NOMO-1 treated with DMSO at 0.1 percent for 48 hours (cell line): ENCODE measurements at regions not wholly inside any gene's neighbourhood (a gene's known extent, or its start where the extent isn't known, plus 50 kb on each side); places are given as distances from the start of the nearest gene placed in this dataset.
"Not testable (repeated sequence)": the region's sequence is repeated elsewhere in the genome, so short reads cannot be mapped to it uniquely, and the experiment has no call there.

Experiments used
- DNase-seq: peaks from one replicate; lab custom pipeline; 2025; ENCODE audit not compliant: unreplicated experiment; lab: John Stamatoyannopoulos, UW

GRCh38 chr4:28010577-28011240 is 1150.1 kb downstream of the STIM2 start:
- DNase-seq = no peak

GRCh38 chr4:28014469-28014868 is 1153.8 kb downstream of the STIM2 start:
- no peak for DNase-seq

- no peak for DNase-seq
Observed at GRCh38 chr4:28015996-28016395, 1155.4 kb downstream of the STIM2 start.

GRCh38 chr4:28038253-28038652 is 1177.6 kb downstream of the STIM2 start:
- DNase-seq = not testable (repeated sequence)

GRCh38 chr4:28062562-28062961 is 1201.9 kb downstream of the STIM2 start:
- DNase-seq = no peak

GRCh38 chr4:28073860-28074555 is 1213.4 kb downstream of the STIM2 start:
- no peak for DNase-seq

- DNase-seq = no peak
Observed at GRCh38 chr4:28075401-28075956, 1214.8 kb downstream of the STIM2 start.

GRCh38 chr4:28077203-28077602 is 1216.6 kb downstream of the STIM2 start:
- not testable (repeated sequence) for DNase-seq

- no peak for DNase-seq
Observed at GRCh38 chr4:28082686-28083390, 1222.2 kb downstream of the STIM2 start.

GRCh38 chr4:28092610-28093009 is 1232.0 kb downstream of the STIM2 start:
- DNase-seq = no peak

GRCh38 chr4:28093071-28093470 is 1232.4 kb downstream of the STIM2 start:
- DNase-seq = no peak

GRCh38 chr4:28101583-28101982 is 1240.9 kb downstream of the STIM2 start:
- DNase-seq = no peak

GRCh38 chr4:28105271-28105859 is 1244.7 kb downstream of the STIM2 start:
- DNase-seq = no peak

- no peak for DNase-seq
Observed at GRCh38 chr4:28106155-28106554, 1245.5 kb downstream of the STIM2 start.

GRCh38 chr4:28109801-28110200 is 1249.2 kb downstream of the STIM2 start:
- DNase-seq = no peak

GRCh38 chr4:28112691-28113335 is 1252.2 kb downstream of the STIM2 start:
- not testable (repeated sequence) for DNase-seq

GRCh38 chr4:28113586-28113985 is 1252.9 kb downstream of the STIM2 start:
- DNase-seq = not testable (repeated sequence)

- not testable (repeated sequence) for DNase-seq
Observed at GRCh38 chr4:28116526-28117083, 1256.0 kb downstream of the STIM2 start.

- DNase-seq = no peak
Observed at GRCh38 chr4:28117084-28117682, 1256.5 kb downstream of the STIM2 start.

GRCh38 chr4:28146191-28146590 is 1285.5 kb downstream of the STIM2 start:
- no peak for DNase-seq
